HG02981 (cell line): ENCODE measurements at regions not wholly inside any gene's neighbourhood (a gene's known extent, or its start where the extent isn't known, plus 50 kb on each side); places are given as distances from the start of the nearest gene placed in this dataset.

ENCODE experiments used
- ATAC-seq: cut with Tn5 transposase; IDR thresholded peaks from one replicate; pipeline ENCODE4 v1.9.1; 2021; ENCODE audit warnings: mild to moderate bottlenecking, moderate library complexity; ENCODE audit not compliant: unreplicated experiment

- no peak for ATAC-seq
Measured at GRCh38 chr5:32504329-32504988, 59.9 kb upstream of the ZFR start.

- no peak for ATAC-seq
Measured at GRCh38 chr5:32503261-32503660, 58.7 kb upstream of the ZFR start.

- ATAC-seq = no peak
Measured at GRCh38 chr5:32501071-32502002, 56.8 kb upstream of the ZFR start.

GRCh38 chr5:32500181-32500580 lies 55.6 kb upstream of the ZFR start:
- ATAC-seq = no peak

GRCh38 chr5:32499261-32499660 lies 54.7 kb upstream of the ZFR start:
- ATAC-seq = no peak

- ATAC-seq = no peak
Measured at GRCh38 chr5:32498484-32498883, 53.9 kb upstream of the ZFR start.

- ATAC-seq = no peak
Measured at GRCh38 chr5:32496104-32496503, 51.6 kb upstream of the ZFR start.

GRCh38 chr5:32494827-32495226 lies 50.3 kb upstream of the ZFR start:
- ATAC-seq = no peak
